Esophagus (tissue), 2 donors: ENCODE measurements at regions not wholly inside any gene's neighbourhood (a gene's known extent, or its start where the extent isn't known, plus 50 kb on each side); places are given as distances from the start of the nearest gene placed in this dataset.

Experiments used
- H3K27ac ChIP-seq, 2 donors: one replicate each; pipeline ENCODE4 v1.5.1; 2013; ENCODE audit warnings: low read depth in 2 of 2, mild to moderate bottlenecking in 2 of 2, inconsistent platforms in 1 of 2, low read length in 1 of 2, moderate library complexity in 1 of 2
- H3K27me3 ChIP-seq, 2 donors: one replicate each; pipeline ENCODE4 v1.6.1; 2013; ENCODE audit warnings: low read length in 2 of 2, control low read depth in 1 of 2, mild to moderate bottlenecking in 1 of 2; ENCODE audit not compliant: insufficient read depth in 2 of 2, control insufficient read depth in 1 of 2
- H3K36me3 ChIP-seq, 2 donors: one replicate each; pipeline ENCODE4 v1.6.1; 2013; ENCODE audit warnings: low read length in 1 of 2; ENCODE audit not compliant: control insufficient read depth in 2 of 2, insufficient read depth in 2 of 2
- H3K4me1 ChIP-seq, 2 donors: one replicate each; pipeline ENCODE4 v1.6.1; 2013; ENCODE audit warnings: low read length in 1 of 2; ENCODE audit not compliant: control insufficient read depth in 2 of 2, insufficient read depth in 2 of 2
- H3K4me3 ChIP-seq, 2 donors: one replicate each; pipeline ENCODE4 v1.5.1; 2013; ENCODE audit warnings: low read length in 2 of 2, mild to moderate bottlenecking in 2 of 2, low read depth in 1 of 2, moderate library complexity in 1 of 2
- H3K9me3 ChIP-seq, 2 donors: one replicate each; pipeline ENCODE4 v1.6.1; 2013; ENCODE audit warnings: mild to moderate bottlenecking in 2 of 2, low read depth in 1 of 2, low read length in 1 of 2, moderate library complexity in 1 of 2; ENCODE audit not compliant: control insufficient read depth in 2 of 2, insufficient read depth in 1 of 2
- WGBS, 2 donors: extraction: QIAGEN DNeasy Blood & Tissue Kit; methylation state at CpG; one replicate each; pipeline ENCODE4 v1.1.7; 2013; 5-methylcytosine and 5-hydroxymethylcytosine counted together
- donor health status: healthy with polysubstance abuse.
- donor health status: Bipolar disorder and iron deficiency.

GRCh38 chr16:64892835-64893785, 228.8 kb downstream of the CDH11 start:
- Histone ChIP-seq H3K36me3 (no peaks in the 10 kb centered on the region), H3K27me3 (no peaks in the 10 kb centered on the region), H3K27ac (no peak overlapping the region), H3K4me3 (no peak overlapping the region), H3K9me3 (no peaks in the 10 kb centered on the region), H3K4me1 (no peaks in the 10 kb centered on the region)
- WGBS, 2 donors, result 41 to 47% methylated on average over 11 of the region's 11 CpGs

- H3K27ac ChIP-seq, result no peak overlapping the region
- H3K4me3 ChIP-seq, result no peak overlapping the region
- H3K4me1 ChIP-seq, result no peaks in the 10 kb centered on the region
- H3K9me3 ChIP-seq, result no peaks in the 10 kb centered on the region
- no peaks in the 10 kb centered on the region for H3K36me3 ChIP-seq
- no peaks in the 10 kb centered on the region for H3K27me3 ChIP-seq
- 73 to 77% methylated on average over 2 of the region's 2 CpGs for WGBS, 2 donors
These were observed 232.4 kb downstream of the CDH11 start for GRCh38 chr16:64889446-64889845.

DNA sequence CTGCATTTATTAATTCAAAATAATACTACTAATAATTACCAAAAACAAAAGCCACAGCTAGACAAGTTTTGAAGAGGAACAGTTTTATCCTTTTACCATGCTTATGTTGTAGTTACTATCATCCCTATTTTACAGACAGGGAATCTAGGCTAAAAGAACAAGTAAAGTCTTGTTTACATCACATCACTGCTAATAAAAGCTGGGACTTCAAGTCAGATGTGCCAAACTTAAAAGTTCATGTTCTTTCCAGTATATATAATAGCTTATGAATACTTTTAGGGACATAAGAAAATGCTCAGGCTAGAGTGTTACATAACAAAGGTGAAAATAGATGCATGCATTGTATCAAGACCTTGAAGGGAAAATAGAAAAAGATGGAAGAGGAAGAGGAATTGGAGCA, 234.2 kb downstream of the CDH11 start:
- no peaks in the 10 kb centered on the region for H3K4me1 ChIP-seq
- H3K27ac ChIP-seq, result no peak overlapping the region
- H3K36me3 ChIP-seq, result no peaks in the 10 kb centered on the region
- H3K4me3 ChIP-seq, result no peak overlapping the region
- H3K9me3 ChIP-seq, result no peaks in the 10 kb centered on the region
- H3K27me3 ChIP-seq, result no peaks in the 10 kb centered on the region

DNA sequence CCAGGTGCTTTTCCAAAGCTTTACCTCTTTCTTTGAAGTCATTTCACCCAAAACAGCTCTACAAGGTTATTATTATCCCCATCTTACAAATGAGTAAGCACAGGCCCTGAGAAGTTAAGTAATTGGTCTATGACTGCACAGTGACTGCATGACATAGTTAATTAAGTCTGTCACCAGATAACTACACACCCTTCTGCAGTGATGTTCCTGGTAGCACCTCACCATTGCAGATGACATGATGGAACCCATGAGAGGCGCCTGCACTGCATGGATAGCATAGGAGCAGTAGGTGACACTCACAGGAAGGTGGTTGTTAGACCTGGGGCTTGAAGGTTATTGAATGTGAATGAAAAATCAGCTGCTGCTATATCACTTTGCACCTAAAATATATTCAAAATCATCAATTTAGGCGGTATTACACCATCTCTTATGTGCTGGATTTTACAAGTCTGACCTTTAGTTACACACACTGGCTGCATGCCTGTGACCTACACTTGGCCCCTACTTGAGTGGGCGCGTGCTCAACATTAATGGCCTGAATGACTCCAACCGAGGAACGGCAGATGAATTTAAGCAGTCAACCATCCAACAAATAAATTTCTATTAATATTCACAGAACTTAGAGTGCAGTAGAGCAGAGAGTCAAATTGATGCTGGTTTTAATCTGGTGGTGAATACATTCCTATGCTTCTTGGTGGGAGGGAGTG, 239.6 kb downstream of the CDH11 start:
- WGBS, 2 donors, result 79 to 81% methylated on average over 6 of the region's 6 CpGs
- Histone ChIP-seq H3K27ac (no peak overlapping the region), H3K4me3 (no peak overlapping the region)

GRCh38 chr16:64880994-64881393, 240.9 kb downstream of the CDH11 start:
- no peak overlapping the region for H3K27ac ChIP-seq
- no peaks in the 10 kb centered on the region for H3K9me3 ChIP-seq
- H3K4me1 ChIP-seq, result no peaks in the 10 kb centered on the region
- H3K4me3 ChIP-seq, result no peak overlapping the region
- no peaks in the 10 kb centered on the region for H3K27me3 ChIP-seq
- no peaks in the 10 kb centered on the region for H3K36me3 ChIP-seq
- 38 to 49% methylated on average over 2 of the region's 2 CpGs for WGBS, 2 donors

More for the DNA sequence above, 239.6 kb downstream of the CDH11 start:
- Histone ChIP-seq H3K27me3 (no peaks in the 10 kb centered on the region), H3K9me3 (no peaks in the 10 kb centered on the region), H3K4me1 (no peaks in the 10 kb centered on the region), H3K36me3 (no peaks in the 10 kb centered on the region)

DNA sequence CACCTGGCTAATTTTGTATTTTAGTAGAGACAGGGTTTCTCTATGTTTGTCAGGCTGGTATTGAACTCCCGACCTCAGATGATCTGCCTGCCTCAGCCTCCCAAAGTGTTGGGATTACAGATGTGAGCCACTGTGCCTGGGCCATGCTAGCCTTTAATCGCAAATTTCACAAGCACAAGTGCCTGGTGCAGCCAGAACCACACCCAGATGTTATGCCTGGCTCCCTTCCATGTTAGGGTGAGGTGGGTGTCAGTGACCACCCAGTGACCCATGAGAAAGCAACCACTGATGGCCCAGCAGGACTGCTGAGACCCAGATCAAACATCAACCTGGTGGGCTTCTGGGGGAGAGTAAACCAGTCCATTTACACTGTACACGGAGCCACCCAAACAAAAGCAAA, 241.9 kb downstream of the CDH11 start:
- H3K4me1 ChIP-seq, result no peaks in the 10 kb centered on the region
- WGBS, 2 donors, result 77 to 78% methylated on average over 3 of the region's 3 CpGs

DNA sequence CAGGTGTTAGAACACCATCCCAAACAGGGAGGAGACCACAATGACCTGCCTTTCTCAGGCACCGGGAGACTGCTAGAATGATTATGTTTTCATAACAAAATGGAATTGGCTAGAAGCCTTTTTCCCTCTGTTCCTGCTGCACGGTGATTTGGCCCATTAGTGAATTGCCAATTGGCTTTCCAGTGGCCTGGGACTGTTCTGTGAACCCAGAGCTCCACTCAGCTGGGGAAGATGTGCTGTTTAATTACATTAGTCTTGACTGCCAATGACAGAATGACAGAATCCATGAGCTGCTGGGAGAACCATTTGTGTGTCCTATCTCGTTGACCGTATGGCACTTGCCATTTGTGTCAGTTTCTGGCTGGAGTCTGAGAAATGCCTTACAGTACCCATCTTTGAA, 242.9 kb downstream of the CDH11 start:
- Histone ChIP-seq H3K27me3 (no peaks in the 10 kb centered on the region), H3K4me1 (no peaks in the 10 kb centered on the region), H3K9me3 (no peaks in the 10 kb centered on the region), H3K36me3 (no peaks in the 10 kb centered on the region), H3K4me3 (no peak overlapping the region), H3K27ac (no peak overlapping the region)
- 77 to 83% methylated on average over 4 of the region's 4 CpGs for WGBS, 2 donors

More for the DNA sequence above, 241.9 kb downstream of the CDH11 start:
- Histone ChIP-seq H3K27ac (no peak overlapping the region), H3K27me3 (no peaks in the 10 kb centered on the region), H3K36me3 (no peaks in the 10 kb centered on the region), H3K4me3 (no peak overlapping the region), H3K9me3 (no peaks in the 10 kb centered on the region)

DNA sequence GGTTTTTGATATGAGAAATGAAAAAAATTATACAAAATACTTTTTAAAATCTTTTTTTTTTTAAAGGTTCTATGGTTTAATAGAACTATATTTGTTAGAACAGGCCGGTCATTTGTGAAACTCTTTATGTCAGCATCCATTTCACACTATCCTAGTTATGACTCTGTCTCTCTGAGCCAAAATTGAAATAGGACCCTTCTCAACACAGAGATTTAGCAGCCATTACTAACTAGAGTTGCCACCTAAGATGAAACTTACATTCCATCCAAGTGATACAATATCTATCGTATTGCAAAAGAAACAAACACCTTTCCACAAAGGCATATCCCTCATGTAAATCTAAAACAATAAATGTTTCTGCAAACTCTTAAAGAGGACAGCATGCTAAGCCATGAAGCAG, 249.8 kb downstream of the CDH11 start:
- Histone ChIP-seq H3K27me3 (no peaks in the 10 kb centered on the region), H3K36me3 (no peaks in the 10 kb centered on the region), H3K27ac (no peak overlapping the region), H3K4me3 (no peak overlapping the region), H3K4me1 (no peaks in the 10 kb centered on the region), H3K9me3 (no peaks in the 10 kb centered on the region)
- 94 to 95% methylated on average over 2 of the region's 2 CpGs for WGBS, 2 donors

DNA sequence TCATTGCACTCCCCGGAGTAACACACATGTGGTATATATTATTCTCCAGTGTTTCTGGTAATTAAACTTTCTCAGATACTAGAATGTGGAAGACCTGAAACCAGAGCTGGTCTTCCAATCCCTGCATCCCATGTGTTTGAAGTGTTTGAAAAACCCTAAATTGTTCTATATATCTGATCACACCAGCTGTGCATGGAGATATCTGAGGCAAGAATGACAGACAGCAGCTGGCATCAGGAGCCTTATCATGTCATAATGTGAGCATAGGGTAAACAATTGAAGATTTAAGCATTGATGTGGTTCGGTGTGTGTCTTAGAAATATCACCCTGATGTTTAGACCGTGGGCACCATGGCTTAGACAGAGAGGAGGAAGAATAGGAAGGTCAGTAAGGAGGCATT, 251.0 kb downstream of the CDH11 start:
- no peak overlapping the region for H3K27ac ChIP-seq
- no peaks in the 10 kb centered on the region for H3K36me3 ChIP-seq
- no peak overlapping the region for H3K4me3 ChIP-seq
- no peaks in the 10 kb centered on the region for H3K9me3 ChIP-seq
- no peaks in the 10 kb centered on the region for H3K4me1 ChIP-seq
- no peaks in the 10 kb centered on the region for H3K27me3 ChIP-seq
- 56 to 58% methylated on average over 3 of the region's 3 CpGs for WGBS, 2 donors
